GM21390 (cell line): ENCODE measurements at regions not wholly inside any gene's neighbourhood (a gene's known extent, or its start where the extent isn't known, plus 50 kb on each side); places are given as distances from the start of the nearest gene placed in this dataset.
A peak's percentile ranks its signal among the peaks of the same experiment; 100 is the strongest.
"Not testable (repeated sequence)": the region's sequence is repeated elsewhere in the genome, so short reads cannot be mapped to it uniquely, and the experiment has no call there.

Experiments used
- ATAC-seq: cut with Tn5 transposase; IDR thresholded peaks from one replicate; pipeline ENCODE4 v1.9.1; 2021; ENCODE audit not compliant: unreplicated experiment

DNA sequence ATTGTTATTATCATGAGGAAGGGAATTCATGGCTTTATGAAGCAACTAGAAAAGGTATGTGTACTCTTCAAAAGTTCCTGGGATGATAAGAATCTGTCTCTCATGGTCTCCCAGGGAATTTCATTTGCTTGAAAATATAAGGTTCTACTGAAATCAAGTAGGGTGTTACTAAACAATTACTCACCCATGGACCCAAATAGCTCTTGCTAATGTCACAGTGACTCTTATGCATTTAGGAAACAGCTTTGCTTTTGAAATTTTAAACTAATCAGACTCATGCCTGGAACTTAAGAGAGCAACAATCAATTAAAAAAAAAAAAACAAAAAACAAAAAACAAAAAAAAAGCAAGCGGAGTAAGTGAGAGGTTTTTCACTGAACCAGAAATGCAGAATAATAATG lies 1546.3 kb upstream of the TENM4 start:
- no peak for ATAC-seq

DNA sequence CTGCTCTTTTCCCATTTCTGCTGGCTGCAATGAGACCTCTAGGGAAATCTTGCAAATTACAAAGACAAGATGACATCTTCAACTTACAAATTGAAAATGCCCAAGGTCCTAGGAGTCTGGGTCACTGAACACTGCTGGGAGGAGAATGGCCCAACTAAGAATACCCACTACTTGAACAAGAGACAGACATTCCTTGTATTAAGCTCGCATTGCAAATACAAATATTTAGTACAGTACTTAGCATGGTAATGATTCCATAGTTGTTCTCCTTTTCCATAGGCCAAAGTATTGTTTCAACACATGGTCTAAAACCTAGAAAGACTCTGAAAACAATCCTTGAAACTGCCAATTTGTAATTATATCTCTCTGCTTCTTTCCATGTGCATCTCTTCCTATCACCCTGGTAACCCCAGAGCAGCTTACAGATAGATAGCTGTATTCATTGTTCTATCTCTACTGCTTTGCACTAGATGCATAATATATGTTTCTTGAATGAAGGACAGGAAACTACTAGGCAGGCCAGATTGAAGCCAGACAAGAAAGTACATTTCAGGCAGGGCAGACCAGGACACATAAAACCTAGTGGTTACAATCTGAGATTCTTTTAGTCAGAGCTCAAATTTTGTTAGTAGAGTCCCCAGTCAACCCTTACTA lies 1545.7 kb upstream of the TENM4 start:
- ATAC-seq, result no peak

DNA sequence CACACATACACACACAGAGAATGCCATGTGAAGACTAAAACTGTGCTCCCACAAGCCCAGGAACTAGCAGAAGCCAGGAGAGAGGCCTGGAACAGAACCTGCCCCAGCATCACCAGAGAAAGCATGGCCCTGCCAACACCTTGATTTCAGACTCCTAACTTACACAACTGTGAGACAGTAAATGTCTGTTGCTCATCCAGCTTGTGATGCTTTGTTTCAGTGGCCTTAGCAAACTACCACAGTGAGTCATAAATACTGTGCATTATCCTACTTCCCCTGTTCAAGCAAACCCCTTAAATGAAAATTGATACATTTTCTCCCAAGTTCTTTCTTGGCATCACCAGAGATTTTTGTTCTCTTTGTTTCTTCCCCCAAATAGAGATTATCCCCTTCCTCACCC lies 1539.4 kb upstream of the TENM4 start:
- ATAC-seq, result peak; percentile 55

- ATAC-seq, result no peak
Observed at GRCh38 chr11:80973786-80974185, 1533.0 kb upstream of the TENM4 start.

DNA sequence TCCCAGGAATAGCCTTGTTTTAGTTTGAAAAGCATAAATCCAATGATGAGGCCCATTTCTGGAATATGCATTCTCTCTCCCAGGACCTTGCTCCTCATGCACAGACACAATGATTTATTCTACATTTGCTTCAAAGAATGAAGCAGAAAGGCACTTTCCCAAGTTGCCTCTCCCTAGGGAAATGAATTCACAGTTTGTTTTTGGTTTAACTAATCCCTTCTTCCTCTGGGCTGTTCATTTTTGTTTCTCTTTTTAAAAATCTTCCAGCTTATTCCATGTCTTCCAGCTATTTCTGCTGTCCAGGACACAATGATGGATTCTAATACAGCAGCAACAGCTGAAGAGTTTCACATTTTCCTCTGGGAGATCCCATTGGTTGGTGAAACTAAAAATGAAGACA lies 1529.2 kb upstream of the TENM4 start:
- no peak for ATAC-seq

- no peak for ATAC-seq
Observed at GRCh38 chr11:80967649-80968048, 1526.8 kb upstream of the TENM4 start.

DNA sequence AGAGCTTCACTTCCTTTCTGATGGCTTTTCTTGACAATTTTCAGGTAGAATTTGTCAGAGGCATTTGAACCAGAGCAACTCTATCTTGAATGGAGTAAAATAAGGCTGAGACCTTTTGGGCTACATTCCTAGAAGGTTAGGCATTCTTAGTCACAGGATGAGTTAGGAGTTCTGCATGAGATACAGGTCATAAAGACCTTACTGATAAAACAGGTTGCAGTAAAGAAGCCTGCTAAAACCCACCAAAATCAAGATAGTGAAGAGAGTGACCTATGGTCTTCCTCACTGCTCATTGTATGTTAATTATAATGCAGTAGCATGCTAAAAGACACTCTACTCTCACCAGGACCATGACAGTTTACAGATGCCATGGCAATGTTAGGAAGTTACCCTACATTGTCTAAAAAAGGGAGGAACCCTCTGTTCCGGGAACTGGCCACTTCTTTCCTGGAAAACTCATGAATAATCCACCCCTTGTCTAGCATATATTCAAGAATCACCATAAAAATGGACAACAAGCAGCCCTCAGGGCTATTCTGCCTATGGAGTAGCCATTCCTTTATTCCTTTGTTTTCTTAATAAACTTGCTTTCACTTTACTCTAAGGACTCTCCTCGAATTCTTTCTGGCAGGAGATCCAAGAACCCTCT lies 1519.7 kb upstream of the TENM4 start:
- ATAC-seq, result no peak

DNA sequence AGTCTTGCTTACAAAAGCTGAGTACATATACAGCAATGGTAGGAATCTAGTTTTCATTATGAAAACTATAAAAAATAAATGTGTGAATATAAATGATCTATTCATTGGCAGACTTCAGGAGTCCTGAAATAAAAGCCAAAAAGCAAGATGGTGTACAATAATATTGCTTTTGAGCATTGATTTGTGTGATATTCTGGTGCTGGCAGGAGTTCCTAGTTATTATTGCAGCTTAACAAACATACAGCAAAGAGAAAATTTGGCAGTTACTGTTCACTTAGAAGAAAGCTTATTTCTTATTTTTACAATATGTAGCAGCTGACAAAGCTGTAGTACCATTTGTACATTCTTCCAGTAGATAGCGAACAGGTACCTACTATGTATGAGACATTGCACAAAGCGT lies 1518.9 kb upstream of the TENM4 start:
- ATAC-seq, result no peak

GRCh38 chr11:80958987-80959386 lies 1518.2 kb upstream of the TENM4 start:
- ATAC-seq, result no peak

GRCh38 chr11:80958361-80958760 lies 1517.5 kb upstream of the TENM4 start:
- ATAC-seq, result no peak

DNA sequence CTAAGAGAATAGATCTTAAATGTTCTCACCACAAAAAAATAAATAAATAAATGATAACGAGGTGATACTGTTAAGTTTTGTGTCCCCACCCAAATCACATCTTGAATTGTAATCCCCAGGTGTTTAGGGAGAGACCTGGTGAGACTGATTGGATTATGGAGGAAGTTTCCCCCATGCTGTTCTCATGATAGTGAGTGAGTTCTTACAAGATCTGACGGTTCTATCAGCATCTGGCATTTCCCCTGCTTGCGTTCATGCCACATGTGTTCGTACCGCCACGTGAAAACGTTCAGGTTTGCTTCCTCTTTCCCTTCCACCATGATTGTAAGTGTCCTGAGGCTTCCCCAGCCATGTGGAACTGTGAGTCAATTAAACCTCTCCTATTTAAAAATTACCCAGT lies 1514.8 kb upstream of the TENM4 start:
- ATAC-seq, result no peak

GRCh38 chr11:80948781-80949180 lies 1508.0 kb upstream of the TENM4 start:
- ATAC-seq, result no peak

DNA sequence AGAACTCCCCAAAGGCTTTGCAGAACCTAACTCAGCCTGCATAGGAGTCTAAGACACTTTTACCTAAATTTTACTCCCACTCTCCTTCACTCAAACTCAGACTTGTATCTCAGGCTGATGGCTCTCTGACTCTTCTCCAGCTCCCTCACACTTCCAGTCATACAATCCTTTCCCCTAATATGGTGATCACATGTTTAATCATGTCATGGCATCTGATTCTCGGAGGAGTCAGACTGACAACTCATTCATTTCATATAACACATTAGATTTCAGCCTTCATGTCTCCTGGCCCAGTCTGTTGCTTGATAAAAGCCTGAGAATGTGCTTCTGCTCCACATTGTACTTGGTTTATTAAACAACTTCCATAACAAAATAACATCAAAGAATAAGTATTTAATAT lies 1503.9 kb upstream of the TENM4 start:
- ATAC-seq, result no peak

- ATAC-seq, result no peak
Observed at GRCh38 chr11:80943226-80943625, 1502.4 kb upstream of the TENM4 start.

DNA sequence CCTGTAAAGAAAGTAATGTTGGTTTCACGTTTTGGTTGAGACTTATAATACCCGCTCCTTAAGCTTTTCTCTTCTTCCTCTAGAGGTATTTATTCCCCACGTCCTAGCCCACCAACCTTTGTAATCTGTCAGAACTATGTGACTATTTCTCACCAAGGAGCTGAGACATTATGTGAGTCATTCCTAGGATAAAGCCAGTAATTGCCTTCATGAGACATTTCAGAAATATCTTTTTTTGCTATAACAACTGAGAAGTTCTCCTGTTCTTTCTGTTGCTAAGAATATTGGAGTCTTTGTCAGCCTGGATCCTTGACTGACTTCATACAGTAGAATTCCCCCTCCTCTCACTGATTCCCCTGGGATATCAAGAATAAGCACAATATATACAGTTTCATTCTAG lies 1497.0 kb upstream of the TENM4 start:
- ATAC-seq, result no peak

DNA sequence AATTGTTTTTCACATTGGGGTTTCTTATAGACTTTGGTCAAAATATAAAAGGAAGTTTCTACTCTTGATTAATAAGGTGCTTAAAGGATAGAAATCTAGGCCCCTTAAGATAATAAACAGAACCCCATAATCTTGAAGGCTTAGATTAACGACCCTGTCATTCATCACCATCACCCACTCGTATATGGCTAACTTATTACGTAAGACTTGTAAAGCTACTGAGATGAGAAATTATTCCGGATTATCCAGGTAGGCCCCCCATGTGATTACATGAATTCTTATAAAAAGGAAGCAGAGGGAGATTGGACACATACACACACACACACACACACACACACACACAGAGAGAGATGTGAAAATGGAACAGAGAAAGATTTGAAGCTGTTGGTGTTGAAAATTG lies 1489.2 kb upstream of the TENM4 start:
- no peak for ATAC-seq

DNA sequence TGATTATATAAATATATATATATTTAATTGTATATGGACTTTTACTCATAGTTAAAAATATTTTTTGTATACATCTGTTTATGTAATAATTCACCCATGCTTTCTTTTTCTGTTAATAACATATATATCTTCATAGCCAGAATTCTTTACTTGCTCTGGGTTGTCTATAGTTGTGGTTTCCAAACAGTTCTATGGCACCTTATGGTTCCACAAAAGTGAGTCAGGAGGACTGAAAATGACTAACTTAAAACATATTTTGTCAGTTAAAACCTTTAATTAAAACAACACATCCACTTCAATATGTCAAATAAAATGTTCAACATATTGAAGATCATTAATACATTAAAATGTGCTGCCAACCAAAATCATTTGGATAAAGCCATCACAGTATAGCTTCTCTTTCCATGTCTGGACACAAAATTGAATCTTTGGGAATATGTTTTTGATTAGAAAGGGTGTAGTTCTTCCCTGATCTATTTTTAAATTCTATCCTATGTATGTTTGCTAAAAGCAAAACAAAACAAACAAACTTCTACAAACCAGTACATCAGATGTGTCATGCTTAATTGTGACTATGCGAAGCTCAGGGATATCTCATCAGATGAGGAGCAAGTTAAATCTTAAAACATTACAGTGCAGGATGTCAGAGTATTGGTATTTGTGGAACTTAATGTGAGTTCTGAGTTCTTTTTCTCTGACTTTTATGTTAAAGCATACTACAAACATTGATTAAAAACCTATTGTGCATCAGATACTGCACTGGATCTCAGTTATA lies 1488.4 kb upstream of the TENM4 start:
- no peak for ATAC-seq

- ATAC-seq, result no peak
Observed at GRCh38 chr11:80925321-80925720, 1484.5 kb upstream of the TENM4 start.

DNA sequence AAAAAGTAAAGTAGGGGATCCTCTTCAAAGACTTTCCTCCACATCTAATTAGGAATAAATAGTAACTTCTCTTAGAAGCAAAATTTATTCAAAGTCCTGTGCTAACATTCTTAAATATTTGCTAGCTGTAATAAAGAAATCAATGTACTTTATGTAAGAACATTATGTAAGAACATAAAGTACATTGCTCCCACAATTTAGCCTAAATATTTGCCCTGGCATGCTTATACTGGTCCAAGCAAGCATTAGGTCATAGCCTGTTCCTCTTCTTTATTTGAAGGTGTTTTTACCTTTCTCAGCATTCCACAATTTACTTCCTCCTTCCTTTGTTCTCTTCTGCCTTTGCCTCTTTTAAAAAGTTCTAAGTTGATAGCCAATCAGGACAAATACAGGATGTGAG lies 1480.5 kb upstream of the TENM4 start:
- not testable (repeated sequence) for ATAC-seq

DNA sequence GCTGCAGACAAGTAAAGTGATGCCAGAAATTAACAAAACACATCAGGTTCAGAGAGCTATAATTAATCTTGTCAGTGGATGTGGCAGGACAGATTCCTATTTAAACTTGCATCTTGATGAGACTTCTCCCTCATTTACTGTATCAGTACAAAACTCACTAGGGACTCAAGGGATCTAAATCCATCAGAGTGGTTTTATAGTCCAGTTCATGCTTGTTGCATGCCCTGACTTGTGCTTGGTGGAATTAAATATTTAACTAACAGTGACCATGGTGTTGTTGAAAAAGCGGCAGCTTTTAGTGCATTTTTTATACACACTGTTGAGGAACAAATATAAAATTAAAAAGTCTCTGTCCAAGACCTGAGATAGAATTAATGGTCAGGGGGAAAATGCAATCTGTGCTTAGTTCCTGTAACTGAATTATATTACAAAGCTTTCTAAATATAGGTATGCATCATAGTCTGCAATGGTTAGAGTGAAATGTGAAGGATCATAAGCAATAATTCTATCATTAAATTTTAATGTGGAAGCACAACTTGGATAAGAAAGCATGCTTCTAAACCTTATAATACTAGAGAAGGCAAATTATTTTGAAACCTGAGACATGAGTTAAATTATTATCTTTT lies 1475.5 kb upstream of the TENM4 start:
- ATAC-seq, result no peak

- no peak for ATAC-seq
Observed at GRCh38 chr11:80914311-80914710, 1473.5 kb upstream of the TENM4 start.

- ATAC-seq, result no peak
Observed at GRCh38 chr11:80911666-80912065, 1470.8 kb upstream of the TENM4 start.
